Right cardiac atrium (tissue), 5 donors: ENCODE measurements at regions not wholly inside any gene's neighbourhood (a gene's known extent, or its start where the extent isn't known, plus 50 kb on each side); places are given as distances from the start of the nearest gene placed in this dataset.
A peak's percentile ranks its signal among the peaks of the same experiment; 100 is the strongest.

Source experiments
- ATAC-seq, 2 donors: fragments of 200-7000 bp; cut with Tn5 transposase; one replicate each; pipeline versions ENCODE4 v1.8.0 to v1.9.1; 2020; ENCODE audit warnings: moderate library complexity in 2 of 2, mild to moderate bottlenecking in 1 of 2
- DNase-seq, 3 donors: peaks; one replicate each; pipeline ENCODE4 v3.0.0-alpha.2; 2020
- H3K27ac ChIP-seq: one replicate; pipeline ENCODE4 v1.5.1; 2013; ENCODE audit warnings: mild to moderate bottlenecking, low read length, control low read depth, moderate library complexity
- H3K27me3 ChIP-seq: one replicate; pipeline ENCODE4 v1.6.1; 2013; ENCODE audit not compliant: control insufficient read depth, insufficient read depth
- H3K4me1 ChIP-seq: one replicate; pipeline ENCODE4 v1.6.1; 2013; ENCODE audit warnings: low read length; ENCODE audit not compliant: control insufficient read depth, insufficient read depth
- H3K4me3 ChIP-seq: one replicate; pipeline ENCODE4 v1.5.1; 2013; ENCODE audit warnings: low read length, control low read depth
- H3K9me3 ChIP-seq: one replicate; pipeline ENCODE4 v1.6.1; 2013; ENCODE audit warnings: low read length; ENCODE audit not compliant: control insufficient read depth
- WGBS: extraction: QIAGEN DNeasy Blood & Tissue Kit; methylation state at CpG from one replicate; pipeline ENCODE4 v1.1.7; 2013; 5-methylcytosine and 5-hydroxymethylcytosine counted together
- intact Hi-C, 4 donors: fragments of 100-400 bp; cut with DNase I; formaldehyde crosslinking; loops; one replicate each; pipeline versions ENCODE4 v1.11.0 to v1.14.0; 2022 to 2023
- donor health status: healthy with polysubstance abuse.
- donor health status: DM: no; HTN: yes; CAD: no.
- donor health status: DM: no; HTN: no; CAD: no.
- donor health status: DM: no; HTN: yes; CAD: no; lungs with severe emphysema.
- donor health status: DM: yes; HTN: yes; CAD: no.

DNA sequence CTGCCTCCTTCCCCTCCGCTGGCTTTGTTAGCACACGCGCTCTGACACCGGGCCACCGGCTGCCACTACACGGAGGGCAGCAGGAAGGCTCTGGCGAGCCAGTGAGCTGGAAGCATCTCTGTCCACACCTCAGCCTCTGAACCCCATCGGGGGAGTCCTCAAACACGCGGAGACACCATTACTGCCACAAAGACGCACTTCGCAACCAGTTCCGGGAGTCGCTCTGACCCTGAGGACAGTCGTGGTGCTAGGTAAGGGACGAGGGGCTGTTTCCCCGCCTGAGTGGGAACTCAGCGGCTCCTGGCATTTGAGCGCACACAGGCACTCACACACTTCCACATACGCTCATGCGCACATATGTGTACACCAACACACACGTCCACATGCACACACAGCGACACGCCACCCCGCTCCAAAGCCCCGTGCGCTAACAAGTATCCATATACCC lies 160.0 kb downstream of the C9orf152 start:
- ATAC-seq (peak; percentile 39 to 42), DNase-seq (peak; percentile 29 to 60 (median 50))
- Histone ChIP-seq H3K27ac (no peak overlapping the region), H3K4me1 (peaks cover 8% of the 10 kb centered on the region), H3K4me3 (peak overlapping the region; percentile 92), H3K9me3 (no peaks in the 10 kb centered on the region), H3K27me3 (no peaks in the 10 kb centered on the region)
- WGBS = 23% methylated on average over 27 of the region's 27 CpGs
- intact Hi-C loops = loop anchor here in 2 of 4 donors (5.0 to 10.0 kb wide), 2 partner anchors 77 to 136 kb away; no protein-coding TSS in a partner anchor

DNA sequence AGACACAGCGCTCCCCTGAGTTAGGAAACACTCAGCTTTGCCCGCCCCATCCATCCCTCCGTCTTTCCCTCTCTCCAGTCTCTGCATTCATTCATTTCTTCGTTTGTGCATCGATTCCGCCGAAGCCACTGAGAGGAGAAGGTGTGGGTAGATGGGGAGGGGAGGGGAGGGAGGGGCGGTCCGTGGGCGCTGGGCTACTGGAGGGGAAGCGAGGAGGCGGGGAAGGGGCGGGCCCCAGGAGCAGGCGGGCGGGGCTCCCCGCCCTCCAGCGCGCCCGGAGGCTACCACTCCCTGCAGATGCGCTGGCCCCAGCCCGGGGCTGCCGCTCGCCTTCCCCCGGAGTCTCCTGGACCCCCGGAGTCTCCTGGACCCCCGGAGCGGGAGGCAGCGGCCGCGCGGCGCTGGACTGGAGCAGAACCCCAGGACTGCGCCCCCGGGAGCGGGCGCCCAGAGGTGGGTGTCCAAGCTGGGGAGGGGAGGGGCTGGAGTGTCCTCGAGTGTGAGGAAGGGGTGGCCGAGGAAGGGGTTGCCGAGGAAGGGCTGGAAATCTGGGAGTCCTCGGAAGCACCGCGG lies 159.5 kb downstream of the C9orf152 start:
- WGBS = 2% methylated on average over 42 of the region's 42 CpGs
- Histone ChIP-seq H3K27ac (peak overlapping the region; percentile 77), H3K4me1 (peaks cover 8% of the 10 kb centered on the region), H3K27me3 (no peaks in the 10 kb centered on the region), H3K4me3 (peak overlapping the region; percentile 92), H3K9me3 (no peaks in the 10 kb centered on the region)
- ATAC-seq = peak; percentile 96 to 97
- intact Hi-C loops = loop anchor here in 2 of 4 donors (5.0 to 10.0 kb wide), 2 partner anchors 76 to 136 kb away; no protein-coding TSS in a partner anchor
- peak; percentile 86 to 94 (median 92) for DNase-seq

DNA sequence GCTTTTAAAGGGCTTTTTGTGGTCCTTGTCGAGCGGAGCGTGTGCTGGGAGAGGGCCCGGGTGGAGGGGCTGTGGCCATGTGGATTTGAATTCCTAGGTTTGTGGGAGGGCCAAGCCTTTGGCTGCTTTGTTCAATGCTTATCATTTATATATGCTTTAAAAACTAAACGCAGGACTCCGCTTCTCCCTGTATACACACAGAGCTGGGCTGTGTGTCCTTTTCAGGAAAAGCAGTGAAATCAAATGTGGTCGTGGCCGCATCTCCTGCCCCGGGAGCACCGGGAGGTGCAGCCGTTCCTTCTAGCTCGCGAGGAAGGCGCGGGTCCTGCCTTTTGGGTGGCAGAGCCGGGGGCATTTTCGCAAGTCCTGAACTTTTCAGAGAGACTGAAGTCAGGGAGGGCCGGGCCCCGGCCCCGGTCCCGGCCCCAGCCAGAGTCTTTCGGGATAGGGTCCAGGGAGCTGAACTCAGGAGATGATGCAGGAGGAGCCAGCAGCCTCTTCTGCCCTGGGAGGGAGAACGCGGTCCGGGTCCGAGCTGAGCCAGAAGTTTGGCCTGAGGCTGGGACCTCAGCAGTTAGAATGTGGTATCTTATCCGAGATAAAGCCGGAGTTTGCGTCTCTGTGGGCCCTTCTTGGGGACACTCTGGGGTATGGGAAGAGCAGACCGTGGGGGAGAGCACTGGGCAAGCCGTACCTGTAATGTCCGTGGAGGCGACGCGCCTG lies 158.8 kb downstream of the C9orf152 start:
- intact Hi-C loops = loop anchor here in 2 of 4 donors (5.0 to 10.0 kb wide), 2 partner anchors 76 to 137 kb away; no protein-coding TSS in a partner anchor
- 9% methylated on average over 35 of the region's 35 CpGs for WGBS
- Histone ChIP-seq H3K27me3 (no peaks in the 10 kb centered on the region), H3K27ac (peak overlapping the region; percentile 87), H3K4me3 (peak overlapping the region; percentile 92), H3K4me1 (peaks cover 8% of the 10 kb centered on the region), H3K9me3 (no peaks in the 10 kb centered on the region)
- peak; percentile 31 to 64 (median 56) for DNase-seq
- ATAC-seq = peak; percentile 15 to 46

DNA sequence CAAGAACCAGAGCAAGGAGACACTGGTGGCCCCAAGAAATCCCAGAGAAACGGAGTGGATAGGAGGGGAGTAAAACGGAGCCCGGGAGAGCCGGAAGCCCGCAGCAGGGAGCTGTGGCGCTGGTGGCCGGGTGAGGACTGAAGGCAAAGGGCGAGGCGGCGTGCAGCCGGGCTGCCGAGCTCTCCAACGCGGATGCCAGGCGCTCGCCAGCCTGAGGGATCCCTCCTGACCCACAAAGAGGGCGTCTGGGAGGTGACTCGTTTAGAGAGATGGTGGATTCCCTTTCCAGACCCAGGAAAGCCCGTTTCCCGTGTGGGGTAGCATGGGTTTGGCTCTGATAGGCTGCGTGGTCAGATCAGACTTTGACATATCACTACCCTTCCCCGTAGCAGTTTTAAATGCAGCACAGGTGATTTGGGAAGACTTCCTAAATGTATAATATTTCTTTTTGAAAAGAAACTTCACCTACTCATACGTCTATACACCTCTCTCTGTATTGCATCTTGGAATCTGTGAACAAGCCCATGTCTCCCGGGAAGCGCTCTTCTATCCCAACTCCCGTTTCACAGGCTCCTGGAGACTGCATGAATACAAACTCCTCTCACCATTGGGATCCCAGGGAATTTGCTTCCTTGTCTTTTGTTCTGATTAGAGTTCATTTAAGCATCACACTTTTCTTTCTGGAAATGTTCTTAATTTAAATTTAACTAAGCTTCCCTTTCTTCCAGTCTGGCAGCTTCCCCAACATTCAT lies 158.1 kb downstream of the C9orf152 start:
- Histone ChIP-seq H3K9me3 (no peaks in the 10 kb centered on the region), H3K27me3 (no peaks in the 10 kb centered on the region), H3K27ac (peak overlapping the region; percentile 87), H3K4me3 (peak overlapping the region; percentile 92), H3K4me1 (peaks cover 8% of the 10 kb centered on the region)
- intact Hi-C loops = loop anchor here (5.0 to 10.0 kb wide), 4 partner anchors 75 to 145 kb away; no protein-coding TSS in a partner anchor
- ATAC-seq = peak; percentile 52 to 56
- peak; percentile 58 to 79 (median 68) for DNase-seq
- 19% methylated on average over 26 of the region's 26 CpGs for WGBS

DNA sequence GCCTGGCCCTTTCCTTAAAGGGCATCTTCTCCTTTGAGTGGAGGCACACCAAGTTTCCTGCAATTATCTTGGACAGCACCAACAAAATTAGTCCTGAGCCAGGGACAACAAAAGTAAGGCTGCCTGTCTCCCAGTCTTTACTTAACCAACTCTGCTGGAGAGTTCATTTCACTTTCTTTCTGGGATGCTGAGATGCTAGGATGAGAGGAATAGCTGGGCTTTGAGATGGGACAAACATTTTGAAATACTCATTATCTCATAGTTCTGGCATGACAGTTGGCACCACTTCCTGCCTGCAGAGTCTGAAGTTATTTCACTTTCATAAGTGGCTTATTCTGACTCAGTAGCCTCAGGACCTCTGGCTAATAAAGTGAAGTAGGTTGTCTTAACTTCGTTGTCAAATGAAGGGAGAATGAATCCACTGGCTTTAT lies 157.0 kb downstream of the C9orf152 start:
- Histone ChIP-seq H3K4me3 (peak overlapping the region; percentile 92), H3K27me3 (no peaks in the 10 kb centered on the region), H3K4me1 (peaks cover 8% of the 10 kb centered on the region), H3K27ac (peak overlapping the region; percentile 6), H3K9me3 (no peaks in the 10 kb centered on the region)
- intact Hi-C loops = loop anchor here in 3 of 4 donors (10.0 kb wide), 2 partner anchors 94 to 146 kb away; no protein-coding TSS in a partner anchor
- ATAC-seq = peak; percentile 13 to 38
- WGBS = 14% methylated on average over 1 of the region's 1 CpG
- peak in 1 of 3 donors; percentile 33 for DNase-seq

DNA sequence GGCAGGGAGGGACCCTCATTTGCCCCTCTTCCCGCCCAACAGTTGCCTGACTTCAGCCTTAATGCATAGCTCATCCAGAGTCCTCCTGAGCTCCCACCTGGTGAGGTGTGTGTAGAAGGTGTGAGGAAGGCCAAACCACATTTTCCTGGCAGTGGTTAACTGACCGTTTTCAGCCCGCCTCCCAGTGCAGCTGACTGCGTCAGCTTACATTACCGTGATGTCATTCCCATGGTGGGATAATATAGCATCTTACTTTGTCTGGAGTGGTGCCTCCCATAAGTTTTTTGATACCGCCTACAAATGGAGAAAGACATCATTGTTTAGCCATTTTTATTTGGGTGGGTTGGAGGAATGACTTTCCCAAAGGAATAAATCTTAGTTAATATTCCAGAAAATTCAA lies 151.9 kb downstream of the C9orf152 start:
- no peaks in the 10 kb centered on the region for H3K4me1 ChIP-seq
- H3K9me3 ChIP-seq = no peaks in the 10 kb centered on the region
- WGBS = 90% methylated on average over 6 of the region's 6 CpGs
- H3K27me3 ChIP-seq = no peaks in the 10 kb centered on the region
- DNase-seq (no peak), ATAC-seq (no peak)
- H3K4me3 ChIP-seq = no peak overlapping the region
- no peak overlapping the region for H3K27ac ChIP-seq
- intact Hi-C loops = loop anchor here in 3 of 4 donors (5.0 to 10.0 kb wide), 3 partner anchors 89 to 151 kb away; no protein-coding TSS in a partner anchor

DNA sequence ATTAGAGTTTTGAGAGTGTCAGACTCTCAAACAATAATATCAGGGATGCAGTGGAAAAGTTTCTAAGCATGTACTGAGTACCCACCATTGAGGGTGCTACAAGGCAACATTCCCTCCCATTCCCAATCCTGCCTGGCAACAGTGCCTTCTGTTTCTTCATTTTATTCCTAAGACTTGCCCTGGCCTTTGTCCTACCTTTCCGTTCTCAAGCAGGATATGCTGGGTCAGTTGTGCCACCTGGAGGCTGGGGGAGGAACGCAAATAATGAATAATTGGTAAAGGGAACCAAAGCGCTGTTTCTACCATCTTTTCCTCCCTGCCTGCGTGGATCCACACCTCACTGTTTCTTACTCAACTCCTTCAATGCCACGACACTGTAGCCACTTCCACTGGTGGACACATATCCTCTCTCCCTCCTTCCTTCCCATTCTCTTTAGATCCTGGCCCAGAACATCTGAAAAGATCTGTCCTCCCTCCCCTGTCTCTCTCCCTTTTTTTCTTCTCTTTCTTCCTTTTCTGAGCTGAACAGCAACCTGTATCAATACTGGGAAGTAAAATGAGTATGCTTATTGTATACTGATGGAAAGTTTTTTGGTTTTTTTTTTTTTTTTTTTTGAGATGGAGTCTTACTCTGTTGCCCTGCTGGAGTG lies 149.5 kb downstream of the C9orf152 start:
- intact Hi-C loops = loop anchor here in 3 of 4 donors (5.0 to 10.0 kb wide), 3 partner anchors 86 to 154 kb away; no protein-coding TSS in a partner anchor
- Histone ChIP-seq H3K27ac (no peak overlapping the region), H3K4me3 (no peak overlapping the region), H3K4me1 (no peaks in the 10 kb centered on the region), H3K9me3 (no peaks in the 10 kb centered on the region), H3K27me3 (no peaks in the 10 kb centered on the region)
- ATAC-seq (peak; percentile 67 to 72), DNase-seq (peak in 2 of 3 donors; percentile 59 to 65)
- 53% methylated on average over 5 of the region's 5 CpGs for WGBS

DNA sequence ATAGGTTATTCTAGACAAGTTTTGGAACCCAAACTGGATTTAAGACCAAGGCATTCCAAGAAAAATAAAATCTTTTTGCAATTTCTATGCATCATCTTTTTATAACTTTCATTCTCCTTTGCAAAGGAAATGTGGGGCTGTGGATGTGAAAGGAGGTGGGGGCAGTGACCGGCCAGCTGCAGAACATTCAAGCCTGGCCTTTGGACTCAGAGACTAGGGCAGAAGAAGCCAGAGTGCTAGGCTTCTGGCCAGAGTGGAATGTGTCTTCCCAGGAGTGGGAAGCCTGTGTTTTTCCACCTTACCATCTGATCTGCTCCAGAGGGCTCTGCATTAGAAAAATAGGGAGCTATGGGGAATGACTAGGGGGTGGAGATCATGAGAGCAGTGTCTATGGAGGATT lies 148.5 kb downstream of the C9orf152 start:
- no peak overlapping the region for H3K4me3 ChIP-seq
- WGBS = 33% methylated on average over 1 of the region's 1 CpG
- peaks cover 4% of the 10 kb centered on the region for H3K4me1 ChIP-seq
- H3K27me3 ChIP-seq = no peaks in the 10 kb centered on the region
- intact Hi-C loops = loop anchor here in 3 of 4 donors (5.0 to 10.0 kb wide), 3 partner anchors 85 to 155 kb away; no protein-coding TSS in a partner anchor
- no peak for DNase-seq
- no peaks in the 10 kb centered on the region for H3K9me3 ChIP-seq
- no peak overlapping the region for H3K27ac ChIP-seq
- peak in 1 of 2 donors; percentile 37 for ATAC-seq

DNA sequence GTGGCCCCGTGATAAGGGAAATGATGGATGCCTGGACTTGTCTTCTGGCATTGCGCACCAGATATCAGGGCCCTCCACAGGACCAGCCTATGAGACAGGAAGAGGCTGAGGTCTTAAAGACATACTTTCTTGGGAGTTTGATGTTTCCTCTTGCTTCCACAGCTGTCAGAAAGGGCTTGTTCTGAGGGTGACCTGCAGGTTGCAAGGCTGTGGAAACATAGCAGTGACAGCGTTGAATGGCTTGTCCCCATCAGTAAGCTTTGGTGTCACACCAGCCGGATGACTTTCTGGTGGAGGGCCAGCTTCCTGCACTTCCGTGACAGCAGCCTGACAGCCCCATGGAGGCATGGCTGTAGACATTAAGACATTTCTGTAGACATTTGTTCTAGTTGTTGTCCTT lies 143.2 kb downstream of the C9orf152 start:
- peak in 1 of 3 donors; percentile 63 for DNase-seq
- Histone ChIP-seq H3K4me3 (no peak overlapping the region), H3K27ac (no peak overlapping the region), H3K9me3 (no peaks in the 10 kb centered on the region), H3K27me3 (no peaks in the 10 kb centered on the region), H3K4me1 (peaks cover 14% of the 10 kb centered on the region)
- WGBS = 39% methylated on average over 5 of the region's 5 CpGs
- intact Hi-C loops = no loop called here
- peak; percentile 18 to 22 for ATAC-seq

DNA sequence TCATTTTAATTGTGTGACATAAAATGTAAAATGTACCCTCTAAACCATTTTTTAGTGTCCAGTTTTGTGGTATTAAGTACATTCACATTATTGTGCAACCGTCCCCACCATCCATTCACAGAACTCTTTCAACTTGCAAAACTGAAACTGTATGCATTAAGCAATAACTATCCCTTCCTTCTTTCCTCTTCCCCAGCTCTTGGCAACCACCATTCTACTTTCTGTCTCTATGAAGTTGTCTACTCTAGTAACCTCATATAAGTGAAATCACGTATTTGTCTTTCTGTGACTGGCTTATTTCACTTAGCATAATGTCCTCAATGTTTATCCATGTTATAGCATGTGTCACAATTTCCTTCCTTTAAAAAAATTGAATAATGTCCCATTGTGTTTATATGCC lies 142.4 kb downstream of the C9orf152 start:
- no peak overlapping the region for H3K4me3 ChIP-seq
- intact Hi-C loops = no loop called here
- H3K27ac ChIP-seq = no peak overlapping the region
- no peaks in the 10 kb centered on the region for H3K27me3 ChIP-seq
- WGBS = 73% methylated on average over 2 of the region's 2 CpGs
- H3K4me1 ChIP-seq = peaks cover 17% of the 10 kb centered on the region
- no peak for DNase-seq
- no peaks in the 10 kb centered on the region for H3K9me3 ChIP-seq
- no peak for ATAC-seq
